NCI-H82 treated with DMSO at 0.1 percent for 48 hours (cell line): ENCODE measurements at regions not wholly inside any gene's neighbourhood (a gene's known extent, or its start where the extent isn't known, plus 50 kb on each side); places are given as distances from the start of the nearest gene placed in this dataset.
"Not testable (repeated sequence)": the region's sequence is repeated elsewhere in the genome, so short reads cannot be mapped to it uniquely, and the experiment has no call there.

ENCODE experiments used
- DNase-seq: peaks from one replicate; lab custom pipeline; 2025; ENCODE audit not compliant: unreplicated experiment; lab: John Stamatoyannopoulos, UW

- DNase-seq, result peak; percentile 21
Observed at GRCh38 chr7:65722361-65722792, 150.5 kb upstream of the VKORC1L1 start.

GRCh38 chr7:65727182-65727581, 145.7 kb upstream of the VKORC1L1 start:
- DNase-seq, result not testable (repeated sequence)

GRCh38 chr7:65731129-65731528, 141.7 kb upstream of the VKORC1L1 start:
- DNase-seq, result no peak

GRCh38 chr7:65731562-65732035, 141.3 kb upstream of the VKORC1L1 start:
- DNase-seq, result no peak

GRCh38 chr7:65744406-65744805, 128.5 kb upstream of the VKORC1L1 start:
- no peak for DNase-seq

GRCh38 chr7:65746398-65746669, 126.5 kb upstream of the VKORC1L1 start:
- DNase-seq, result no peak

GRCh38 chr7:65749039-65749438, 123.8 kb upstream of the VKORC1L1 start:
- no peak for DNase-seq

GRCh38 chr7:65749518-65749917, 123.4 kb upstream of the VKORC1L1 start:
- DNase-seq, result no peak

- peak; percentile 46 for DNase-seq
Observed at GRCh38 chr7:65750511-65751344, 122.1 kb upstream of the VKORC1L1 start.

GRCh38 chr7:65754070-65754469, 118.8 kb upstream of the VKORC1L1 start:
- not testable (repeated sequence) for DNase-seq

GRCh38 chr7:65758991-65759390, 113.9 kb upstream of the VKORC1L1 start:
- DNase-seq, result not testable (repeated sequence)

GRCh38 chr7:65762712-65763111, 110.2 kb upstream of the VKORC1L1 start:
- not testable (repeated sequence) for DNase-seq

GRCh38 chr7:65763114-65763513, 109.8 kb upstream of the VKORC1L1 start:
- DNase-seq, result not testable (repeated sequence)

- DNase-seq, result peak; percentile 44
Observed at GRCh38 chr7:65770473-65771225, 102.2 kb upstream of the VKORC1L1 start.

- DNase-seq, result not testable (repeated sequence)
Observed at GRCh38 chr7:65771226-65771569, 101.7 kb upstream of the VKORC1L1 start.

- not testable (repeated sequence) for DNase-seq
Observed at GRCh38 chr7:65776677-65777076, 96.2 kb upstream of the VKORC1L1 start.

GRCh38 chr7:65789943-65790342, 82.9 kb upstream of the VKORC1L1 start:
- DNase-seq, result not testable (repeated sequence)

- DNase-seq, result not testable (repeated sequence)
Observed at GRCh38 chr7:65791788-65792187, 81.1 kb upstream of the VKORC1L1 start.

GRCh38 chr7:65792726-65793125, 80.1 kb upstream of the VKORC1L1 start:
- not testable (repeated sequence) for DNase-seq

GRCh38 chr7:65794671-65795391, 78.0 kb upstream of the VKORC1L1 start:
- not testable (repeated sequence) for DNase-seq

GRCh38 chr7:65795392-65795716, 77.5 kb upstream of the VKORC1L1 start:
- DNase-seq, result not testable (repeated sequence)

- DNase-seq, result no peak
Observed at GRCh38 chr7:65796205-65796604, 76.7 kb upstream of the VKORC1L1 start.
